ENCODE measurements at regions not wholly inside any gene's neighbourhood (a gene's known extent, or its start where the extent isn't known, plus 50 kb on each side); places are given as distances from the start of the nearest gene placed in this dataset.

DNA sequence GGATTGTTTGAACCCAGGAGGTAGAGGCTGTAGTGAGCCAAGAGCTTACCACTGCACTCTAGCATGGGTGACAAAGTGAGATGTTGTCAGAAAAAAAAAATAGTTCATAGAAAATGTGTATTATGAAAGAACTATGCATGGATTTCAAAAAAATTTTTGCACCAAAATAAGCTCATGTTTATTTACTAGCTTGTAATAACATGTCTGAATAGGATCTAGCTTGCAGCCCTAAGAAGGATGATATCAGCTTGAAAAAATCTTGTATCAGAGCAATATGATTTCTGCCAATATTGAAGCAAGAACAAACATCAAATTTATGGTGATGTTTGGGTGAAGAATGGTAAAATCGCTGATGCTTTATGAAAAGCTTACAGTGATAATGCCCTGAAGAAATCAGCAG, 97.0 kb upstream of the RFX8 start:
- TF ChIP-seq POLR2AphosphoS5 (IDR thresholded peaks at IDR 0.05) (no peak), POLR2A (IDR thresholded peaks at IDR 0.05) (no peak)

All from transverse colon (tissue), 3 donors.